Progenitor cell of endocrine pancreas (in vitro differentiated cells): ENCODE measurements at regions not wholly inside any gene's neighbourhood (a gene's known extent, or its start where the extent isn't known, plus 50 kb on each side); places are given as distances from the start of the nearest gene placed in this dataset.

ENCODE experiments used
- DNase-seq: peaks from one replicate; pipeline ENCODE4 v3.0.0; 2021; ENCODE audit warnings: low spot score; ENCODE audit not compliant: unreplicated experiment
- H3K27ac Mint-ChIP-seq: 2 replicates; pipeline ENCODE4 v1.8.0; 2021; ENCODE audit warnings: mild to moderate bottlenecking, moderate library complexity, mixed read lengths
- H3K27me3 Mint-ChIP-seq: 2 replicates; pipeline ENCODE4 v1.8.0; 2021; ENCODE audit warnings: mixed read lengths
- H3K36me3 Mint-ChIP-seq: 2 replicates; pipeline ENCODE4 v1.8.0; 2022; ENCODE audit warnings: mixed read lengths; ENCODE audit not compliant: insufficient read depth
- H3K4me1 Mint-ChIP-seq: 2 replicates; pipeline ENCODE4 v1.8.0; 2021; ENCODE audit warnings: low read depth, mixed read lengths
- H3K4me3 Mint-ChIP-seq: 2 replicates; pipeline ENCODE4 v1.8.0; 2021; ENCODE audit warnings: low read depth, mild to moderate bottlenecking, moderate library complexity, mixed read lengths
- H3K9me3 Mint-ChIP-seq: 2 replicates; pipeline ENCODE4 v1.8.0; 2021; ENCODE audit warnings: low read depth, mixed read lengths
- CTCF ChIP-seq: fragments of 200-600 bp; sonication (generic); IDR thresholded peaks from one replicate; pipeline ENCODE4 v1.5.0; 2021; ENCODE audit warnings: antibody characterized with exemption, mild to moderate bottlenecking; ENCODE audit not compliant: unreplicated experiment

- H3K4me1 Mint-ChIP-seq: peaks cover 6% of the 10 kb centered on the region
- DNase-seq: no peak
- no peak for TF ChIP-seq CTCF
These were observed 196.2 kb upstream of the NSMCE3 start for GRCh38 chr15:29465816-29466215.

GRCh38 chr15:29465196-29465595 lies 195.6 kb upstream of the NSMCE3 start:
- H3K4me1 Mint-ChIP-seq: no peaks in the 10 kb centered on the region
- no peak for TF ChIP-seq CTCF
- no peaks in the 10 kb centered on the region for H3K36me3 Mint-ChIP-seq
- H3K9me3 Mint-ChIP-seq: no peaks in the 10 kb centered on the region
- no peak for DNase-seq
- H3K4me3 Mint-ChIP-seq: no peak overlapping the region
- H3K27me3 Mint-ChIP-seq: peaks cover 7% of the 10 kb centered on the region
- H3K27ac Mint-ChIP-seq: no peak overlapping the region

More at GRCh38 chr15:29465816-29466215, 196.2 kb upstream of the NSMCE3 start:
- H3K27ac Mint-ChIP-seq: no peak overlapping the region
- no peak overlapping the region for H3K4me3 Mint-ChIP-seq
- no peaks in the 10 kb centered on the region for H3K36me3 Mint-ChIP-seq
- H3K27me3 Mint-ChIP-seq: peaks cover 7% of the 10 kb centered on the region
- H3K9me3 Mint-ChIP-seq: no peaks in the 10 kb centered on the region

GRCh38 chr15:29461877-29462276 lies 192.3 kb upstream of the NSMCE3 start:
- H3K4me1 Mint-ChIP-seq: no peaks in the 10 kb centered on the region
- TF ChIP-seq CTCF: no peak
- H3K36me3 Mint-ChIP-seq: no peaks in the 10 kb centered on the region
- no peak overlapping the region for H3K27ac Mint-ChIP-seq
- peaks cover 7% of the 10 kb centered on the region for H3K27me3 Mint-ChIP-seq
- no peak for DNase-seq
- H3K4me3 Mint-ChIP-seq: no peak overlapping the region
- no peaks in the 10 kb centered on the region for H3K9me3 Mint-ChIP-seq

- H3K4me1 Mint-ChIP-seq: no peaks in the 10 kb centered on the region
- no peaks in the 10 kb centered on the region for H3K36me3 Mint-ChIP-seq
- no peak overlapping the region for H3K27ac Mint-ChIP-seq
- no peaks in the 10 kb centered on the region for H3K27me3 Mint-ChIP-seq
- TF ChIP-seq CTCF: no peak
- H3K9me3 Mint-ChIP-seq: no peaks in the 10 kb centered on the region
- no peak overlapping the region for H3K4me3 Mint-ChIP-seq
- no peak for DNase-seq
These were observed 188.7 kb upstream of the NSMCE3 start for GRCh38 chr15:29458361-29458760.

GRCh38 chr15:29457729-29458128 lies 188.1 kb upstream of the NSMCE3 start:
- Mint-ChIP-seq H3K27ac (no peak overlapping the region), H3K27me3 (no peaks in the 10 kb centered on the region), H3K9me3 (no peaks in the 10 kb centered on the region), H3K36me3 (no peaks in the 10 kb centered on the region), H3K4me3 (no peak overlapping the region), H3K4me1 (no peaks in the 10 kb centered on the region)
- DNase-seq: no peak
- no peak for TF ChIP-seq CTCF

- Mint-ChIP-seq H3K36me3 (no peaks in the 10 kb centered on the region), H3K9me3 (no peaks in the 10 kb centered on the region), H3K27me3 (no peaks in the 10 kb centered on the region), H3K27ac (no peak overlapping the region), H3K4me1 (no peaks in the 10 kb centered on the region), H3K4me3 (no peak overlapping the region)
- no peak for TF ChIP-seq CTCF
- no peak for DNase-seq
These were observed 187.3 kb upstream of the NSMCE3 start for GRCh38 chr15:29456964-29457363.
